ENCODE measurements at regions not wholly inside any gene's neighbourhood (a gene's known extent, or its start where the extent isn't known, plus 50 kb on each side); places are given as distances from the start of the nearest gene placed in this dataset.
A peak's percentile ranks its signal among the peaks of the same experiment; 100 is the strongest.

DNA sequence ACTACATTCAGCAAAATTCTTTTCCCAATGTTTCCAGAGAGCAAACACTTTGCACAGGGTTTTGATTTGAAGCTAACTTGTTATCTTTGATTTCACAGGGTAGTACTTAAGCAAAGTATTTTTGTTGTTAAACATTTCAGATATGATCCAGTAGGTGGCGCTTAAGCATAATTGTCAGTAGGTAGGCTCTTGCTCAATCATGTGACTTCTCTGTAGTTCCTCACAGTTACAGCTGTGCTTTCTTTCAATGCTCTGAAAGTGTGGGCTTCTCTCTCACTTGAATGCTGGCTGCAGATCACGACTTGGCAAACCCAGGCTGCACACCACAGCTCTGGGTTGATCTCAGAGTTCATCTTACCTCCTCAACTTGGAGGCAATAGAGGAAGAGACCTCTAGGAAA lies 1016.5 kb downstream of the SH3BGRL start:
- 7% methylated on average over 2 of the region's 2 CpGs; no CpG with 5 or more reads in 1 of the 2 donors for WGBS, 2 donors (ENCODE audit: low coverage in 1 of 2)
- no peaks in the 10 kb centered on the region for H3K4me1 ChIP-seq
- TF ChIP-seq EP300 (IDR thresholded peaks at IDR 0.05; ENCODE audit: low read depth) = no peak
- TF ChIP-seq, protein P1, sequence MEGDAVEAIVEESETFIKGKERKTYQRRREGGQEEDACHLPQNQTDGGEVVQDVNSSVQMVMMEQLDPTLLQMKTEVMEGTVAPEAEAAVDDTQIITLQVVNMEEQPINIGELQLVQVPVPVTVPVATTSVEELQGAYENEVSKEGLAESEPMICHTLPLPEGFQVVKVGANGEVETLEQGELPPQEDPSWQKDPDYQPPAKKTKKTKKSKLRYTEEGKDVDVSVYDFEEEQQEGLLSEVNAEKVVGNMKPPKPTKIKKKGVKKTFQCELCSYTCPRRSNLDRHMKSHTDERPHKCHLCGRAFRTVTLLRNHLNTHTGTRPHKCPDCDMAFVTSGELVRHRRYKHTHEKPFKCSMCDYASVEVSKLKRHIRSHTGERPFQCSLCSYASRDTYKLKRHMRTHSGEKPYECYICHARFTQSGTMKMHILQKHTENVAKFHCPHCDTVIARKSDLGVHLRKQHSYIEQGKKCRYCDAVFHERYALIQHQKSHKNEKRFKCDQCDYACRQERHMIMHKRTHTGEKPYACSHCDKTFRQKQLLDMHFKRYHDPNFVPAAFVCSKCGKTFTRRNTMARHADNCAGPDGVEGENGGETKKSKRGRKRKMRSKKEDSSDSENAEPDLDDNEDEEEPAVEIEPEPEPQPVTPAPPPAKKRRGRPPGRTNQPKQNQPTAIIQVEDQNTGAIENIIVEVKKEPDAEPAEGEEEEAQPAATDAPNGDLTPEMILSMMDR (IDR thresholded peaks at IDR 0.05) = peak in 4 of 5 experiments; percentile 17 to 35 (median 25)
- intact Hi-C loops (cut with DNase I; ENCODE audit: low total_unique reads) = no loop called here
- H3K27ac ChIP-seq = no peak overlapping the region
- H3K36me3 ChIP-seq = no peaks in the 10 kb centered on the region
- no peaks in the 10 kb centered on the region for H3K27me3 ChIP-seq
- H3K9me3 ChIP-seq = no peaks in the 10 kb centered on the region
- DNase-seq = no peak
- in situ Hi-C loops (cut with MboI; ENCODE audit: low pct_ligation_motif_present in 1 of 4, low pct_unique_long_range_greater_than_20kb in 1 of 4, low sequenced_read_pairs in 3 of 4) = no loop called here
- H3K4me3 ChIP-seq = no peak overlapping the region

DNA sequence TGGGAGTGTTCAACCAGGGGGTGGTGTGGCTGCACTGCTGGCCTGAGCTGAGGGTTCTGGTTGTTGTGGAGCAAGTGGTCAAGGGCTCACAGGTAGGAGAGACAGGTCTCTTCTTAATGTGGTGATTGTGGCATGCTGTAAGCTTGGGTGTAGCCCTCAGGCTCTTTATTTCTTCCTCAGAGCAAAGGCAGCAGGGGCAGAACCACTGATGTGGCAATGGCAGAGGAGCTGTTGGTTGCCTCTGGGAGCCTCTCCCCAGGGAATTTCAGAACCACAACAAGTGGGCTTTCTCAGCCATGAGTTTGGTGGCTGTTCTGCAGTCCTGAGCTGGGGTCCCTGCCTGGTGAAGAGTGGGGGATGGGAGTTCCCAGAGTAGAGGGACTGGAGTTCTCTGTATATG lies 1017.2 kb downstream of the SH3BGRL start:
- intact Hi-C loops (cut with DNase I; ENCODE audit: low total_unique reads) = no loop called here
- in situ Hi-C loops (cut with MboI; ENCODE audit: low pct_ligation_motif_present in 1 of 4, low pct_unique_long_range_greater_than_20kb in 1 of 4, low sequenced_read_pairs in 3 of 4) = no loop called here
- Histone ChIP-seq H3K9me3 (no peaks in the 10 kb centered on the region), H3K4me3 (no peak overlapping the region), H3K4me1 (no peaks in the 10 kb centered on the region), H3K27ac (no peak overlapping the region), H3K27me3 (no peaks in the 10 kb centered on the region), H3K36me3 (no peaks in the 10 kb centered on the region)
- DNase-seq = no peak
- no peak for TF ChIP-seq POLR2AphosphoS5 (IDR thresholded peaks at IDR 0.05)
- TF ChIP-seq, protein P1 (IDR thresholded peaks at IDR 0.05) = no peak
- no peak for TF ChIP-seq EP300 (IDR thresholded peaks at IDR 0.05; ENCODE audit: low read depth)
- no peak for TF ChIP-seq POLR2A (IDR thresholded peaks at IDR 0.05)

DNA sequence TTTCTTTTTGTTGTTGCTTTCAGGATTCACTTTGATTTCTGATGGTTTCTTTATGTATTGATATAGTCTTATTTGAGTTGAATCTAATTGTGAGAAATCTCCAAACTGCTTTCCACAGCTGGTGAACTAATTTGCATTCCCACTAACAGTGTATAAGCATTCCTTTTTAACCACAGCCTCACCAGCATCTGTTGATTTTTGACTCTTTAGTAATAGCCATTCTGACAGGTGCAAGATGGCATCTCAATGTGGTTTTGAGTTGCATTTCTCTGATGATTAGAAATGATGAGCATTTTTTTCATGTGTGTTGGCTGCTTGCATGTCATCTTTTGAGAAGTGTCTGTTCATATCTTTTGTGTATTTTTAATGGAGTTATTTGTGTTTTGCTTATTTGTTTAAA lies 1023.1 kb downstream of the SH3BGRL start:
- intact Hi-C loops (cut with DNase I; ENCODE audit: low total_unique reads) (no loop called here), in situ Hi-C loops (cut with MboI; ENCODE audit: low pct_ligation_motif_present in 1 of 4, low pct_unique_long_range_greater_than_20kb in 1 of 4, low sequenced_read_pairs in 3 of 4) (no loop called here)
- H3K4me1 ChIP-seq = no peaks in the 10 kb centered on the region
- H3K9me3 ChIP-seq = no peaks in the 10 kb centered on the region
- DNase-seq = no peak
- H3K27ac ChIP-seq = no peak overlapping the region
- H3K36me3 ChIP-seq = no peaks in the 10 kb centered on the region
- TF ChIP-seq POLR2AphosphoS5 (IDR thresholded peaks at IDR 0.05) (no peak), POLR2A (IDR thresholded peaks at IDR 0.05) (no peak), EP300 (IDR thresholded peaks at IDR 0.05; ENCODE audit: low read depth) (no peak)
- TF ChIP-seq, protein P1 (IDR thresholded peaks at IDR 0.05) = no peak
- H3K27me3 ChIP-seq = no peaks in the 10 kb centered on the region
- no peak overlapping the region for H3K4me3 ChIP-seq

DNA sequence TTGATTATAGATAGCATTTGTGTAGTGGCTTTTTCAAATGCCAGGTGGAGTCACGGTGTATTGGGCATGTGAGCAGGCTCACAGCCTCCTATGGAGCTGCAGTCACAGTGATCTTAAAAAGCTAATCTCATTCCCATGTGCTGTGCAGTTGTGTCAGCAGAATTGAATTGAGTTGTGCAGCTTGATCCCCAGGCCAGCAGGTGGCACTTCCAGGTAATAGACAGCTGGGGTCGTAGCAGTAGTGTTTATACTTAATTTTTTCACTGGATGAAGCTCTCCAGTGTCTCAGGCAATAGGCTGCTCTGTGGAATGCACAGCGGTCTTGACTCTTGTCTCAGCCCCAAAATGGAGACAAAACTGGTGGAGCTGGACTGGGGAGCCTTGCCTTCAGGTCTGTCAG lies 1028.1 kb downstream of the SH3BGRL start:
- intact Hi-C loops (cut with DNase I; ENCODE audit: low total_unique reads) (no loop called here), in situ Hi-C loops (cut with MboI; ENCODE audit: low pct_ligation_motif_present in 1 of 4, low pct_unique_long_range_greater_than_20kb in 1 of 4, low sequenced_read_pairs in 3 of 4) (no loop called here)
- Histone ChIP-seq H3K27me3 (no peaks in the 10 kb centered on the region), H3K9me3 (no peaks in the 10 kb centered on the region), H3K27ac (no peak overlapping the region), H3K36me3 (no peaks in the 10 kb centered on the region), H3K4me1 (no peaks in the 10 kb centered on the region), H3K4me3 (no peak overlapping the region)
- 59% methylated on average over 3 of the region's 3 CpGs; no CpG with 5 or more reads in 1 of the 2 donors for WGBS, 2 donors (ENCODE audit: low coverage in 1 of 2)
- no peak for DNase-seq
- TF ChIP-seq, protein P1 (IDR thresholded peaks at IDR 0.05) = no peak
- TF ChIP-seq POLR2A (IDR thresholded peaks at IDR 0.05) = no peak
- no peak for TF ChIP-seq EP300 (IDR thresholded peaks at IDR 0.05; ENCODE audit: low read depth)
- TF ChIP-seq POLR2AphosphoS5 (IDR thresholded peaks at IDR 0.05) = no peak

All from transverse colon (tissue), 4 donors.